HS-5 (cell line): ENCODE measurements at regions not wholly inside any gene's neighbourhood (a gene's known extent, or its start where the extent isn't known, plus 50 kb on each side); places are given as distances from the start of the nearest gene placed in this dataset.

Experiments used
- DNase-seq: peaks from one replicate; pipeline ENCODE4 v3.0.0-alpha.2; 2012; ENCODE audit warnings: low read depth

DNA sequence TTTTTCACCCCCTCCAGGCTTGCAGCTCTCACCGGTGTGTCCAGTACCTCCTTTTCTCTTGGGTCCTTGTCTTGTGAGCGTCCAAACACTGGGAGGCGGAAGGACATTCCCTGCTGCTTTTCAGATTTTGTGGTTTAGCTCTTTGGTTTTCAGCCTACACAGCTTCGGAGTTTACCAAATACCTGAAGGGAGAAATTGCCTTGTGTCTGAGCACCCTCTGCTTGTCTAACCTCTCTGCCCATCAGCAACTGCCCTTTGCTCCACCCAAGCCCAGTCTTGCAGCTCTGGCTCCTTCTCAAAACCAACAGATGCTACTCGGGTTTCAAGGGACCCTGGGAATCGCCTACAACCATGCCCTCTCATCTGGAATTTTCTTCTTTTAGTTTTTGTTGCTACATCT lies 519.1 kb upstream of the IGFBP3 start:
- DNase-seq = no peak

DNA sequence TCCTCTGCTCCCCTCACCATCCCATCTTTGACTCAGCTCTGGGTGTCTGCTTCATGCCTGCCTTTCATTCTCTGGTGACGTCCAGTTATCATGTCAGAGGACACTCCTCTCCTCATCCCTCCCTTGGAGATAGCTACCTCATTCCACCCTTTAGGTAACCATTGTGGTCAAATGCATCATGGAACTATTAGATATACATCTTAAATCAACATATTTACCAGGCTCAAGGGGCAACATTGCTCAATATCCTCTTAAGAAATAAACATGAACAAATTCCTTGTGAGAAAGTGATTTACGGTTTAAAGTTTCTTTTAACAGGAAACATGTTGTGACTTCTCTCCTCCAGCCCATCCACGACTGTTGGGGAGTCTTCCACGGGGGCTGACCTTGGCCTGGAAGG lies 511.6 kb upstream of the IGFBP3 start:
- DNase-seq = peak; percentile 39

DNA sequence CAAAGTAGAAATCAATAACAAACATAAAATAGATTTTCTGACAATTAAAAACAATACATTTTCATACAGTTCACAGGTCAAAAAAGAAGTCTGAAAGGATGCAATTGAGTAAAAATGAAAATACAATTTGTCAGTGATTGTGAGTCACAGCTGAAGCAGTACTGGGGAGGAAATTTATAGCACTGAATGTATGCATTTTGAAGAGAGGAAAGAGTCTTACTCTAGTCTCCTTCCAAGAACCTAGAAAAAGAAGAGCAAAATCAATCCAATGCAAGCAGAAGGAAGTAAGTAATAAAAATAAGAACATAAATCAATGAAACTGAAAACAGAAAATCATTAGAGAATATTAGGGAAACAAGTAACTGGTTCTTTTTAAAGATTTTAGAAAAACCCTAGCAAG lies 507.2 kb upstream of the IGFBP3 start:
- DNase-seq = no peak

DNA sequence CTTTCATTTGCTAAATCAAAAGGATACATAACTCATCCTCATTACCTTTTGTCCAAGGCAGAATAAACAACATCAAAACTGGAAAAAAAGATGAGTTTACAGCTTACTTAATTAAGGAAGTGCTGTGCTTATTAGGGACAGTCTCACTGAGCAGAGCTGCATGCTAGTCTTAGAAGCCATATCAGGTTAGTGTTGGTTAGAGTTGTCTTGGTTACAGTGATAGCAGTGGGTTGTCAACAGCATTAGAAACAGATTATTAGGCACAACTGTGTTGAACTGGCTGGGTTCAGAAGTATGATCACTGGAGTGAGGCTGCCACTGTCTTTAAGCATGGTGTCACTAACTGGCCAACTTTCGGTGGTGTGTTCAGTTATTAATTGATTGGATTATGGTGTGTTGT lies 503.9 kb upstream of the IGFBP3 start:
- DNase-seq = no peak

DNA sequence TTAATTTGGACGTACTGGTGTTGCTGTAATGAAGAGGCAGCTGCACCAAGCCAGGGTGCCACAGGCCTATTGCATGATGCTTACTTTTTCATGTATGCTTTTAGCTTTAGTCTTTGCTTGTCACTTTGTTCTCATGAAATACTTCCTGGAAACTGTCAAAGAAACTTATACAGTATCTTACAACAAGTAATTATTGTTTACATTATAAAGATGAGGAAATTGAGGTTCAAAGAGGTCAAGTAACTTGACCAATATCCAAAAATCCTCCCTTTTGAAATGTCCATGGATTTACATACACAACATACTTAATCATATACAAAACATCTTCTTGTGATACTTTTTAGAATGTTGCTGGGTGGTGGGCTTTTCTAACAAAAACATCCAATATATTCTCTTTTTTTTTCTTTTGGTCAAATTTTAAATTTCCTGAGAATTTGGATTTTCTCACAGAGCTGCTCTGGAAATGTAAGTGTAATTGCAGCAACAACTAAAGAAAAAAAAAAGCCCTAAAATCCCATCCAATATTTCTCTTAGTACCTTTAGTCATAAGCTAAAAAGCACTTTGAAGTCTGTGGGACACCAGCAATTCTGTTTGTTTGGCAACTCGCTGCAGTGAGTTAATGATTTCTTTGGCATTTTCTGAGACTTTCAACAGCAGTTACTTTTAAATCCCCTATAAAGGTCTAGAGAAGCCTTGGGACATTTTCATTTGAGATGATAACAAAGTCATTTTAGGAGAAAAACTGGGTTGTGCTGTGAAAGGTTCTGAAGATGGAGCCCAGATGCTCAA lies 500.6 kb upstream of the IGFBP3 start:
- no peak for DNase-seq

DNA sequence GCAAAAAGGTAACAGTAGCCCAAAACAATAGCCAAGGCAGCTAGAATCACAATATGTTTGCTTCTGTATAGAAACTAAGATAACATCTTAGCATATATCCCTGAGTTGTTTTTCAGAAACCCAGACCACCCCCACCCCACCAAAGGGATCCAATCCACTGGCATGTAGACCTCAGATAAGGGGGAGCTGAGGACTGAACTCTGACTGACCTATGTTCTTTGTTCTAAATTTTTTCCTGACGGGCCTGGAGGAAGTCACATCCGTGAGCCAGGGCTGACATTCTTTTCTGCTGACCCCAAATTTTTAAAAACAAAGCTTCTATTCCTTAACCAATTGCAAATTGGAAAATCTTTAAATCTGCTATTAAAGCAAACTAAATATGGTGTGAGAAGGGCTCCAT lies 493.9 kb upstream of the IGFBP3 start:
- no peak for DNase-seq

DNA sequence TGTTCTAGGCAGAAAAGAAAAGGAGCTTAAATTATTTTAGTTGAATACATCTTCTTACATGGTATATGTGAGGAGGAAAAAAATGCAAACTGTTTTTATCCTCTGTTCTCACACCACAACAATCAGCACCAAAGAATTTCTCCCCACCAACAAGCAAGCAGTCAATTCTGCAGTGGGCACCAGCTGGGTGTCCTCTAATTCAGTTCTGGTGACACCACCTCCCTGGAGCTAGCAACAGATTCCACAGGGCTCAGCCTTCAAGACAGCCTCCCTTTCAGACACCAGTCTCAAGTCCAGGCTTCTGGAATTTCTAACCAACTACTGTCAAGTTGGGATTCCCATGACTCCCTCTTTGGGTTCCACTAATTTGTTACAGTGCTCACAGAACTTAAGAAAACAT lies 490.2 kb upstream of the IGFBP3 start:
- no peak for DNase-seq

DNA sequence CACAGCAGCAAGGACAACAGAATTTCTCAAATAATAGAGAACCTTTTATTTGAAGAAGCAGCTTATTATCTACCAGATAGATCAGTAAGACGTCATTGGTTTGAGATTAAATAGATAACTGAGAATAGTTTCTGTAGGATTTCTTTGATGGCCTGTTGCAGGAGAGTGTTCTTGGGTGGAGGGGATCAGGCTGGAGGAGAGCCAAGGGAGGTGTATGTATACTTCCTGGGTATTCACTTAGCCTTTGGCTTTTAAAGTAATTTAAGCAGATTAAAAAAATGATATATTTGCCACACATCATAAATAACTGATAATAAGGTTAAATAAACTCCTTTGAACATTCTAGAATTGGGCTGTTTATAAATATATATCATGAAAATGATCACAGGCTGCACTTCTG lies 486.1 kb upstream of the IGFBP3 start:
- DNase-seq = no peak

DNA sequence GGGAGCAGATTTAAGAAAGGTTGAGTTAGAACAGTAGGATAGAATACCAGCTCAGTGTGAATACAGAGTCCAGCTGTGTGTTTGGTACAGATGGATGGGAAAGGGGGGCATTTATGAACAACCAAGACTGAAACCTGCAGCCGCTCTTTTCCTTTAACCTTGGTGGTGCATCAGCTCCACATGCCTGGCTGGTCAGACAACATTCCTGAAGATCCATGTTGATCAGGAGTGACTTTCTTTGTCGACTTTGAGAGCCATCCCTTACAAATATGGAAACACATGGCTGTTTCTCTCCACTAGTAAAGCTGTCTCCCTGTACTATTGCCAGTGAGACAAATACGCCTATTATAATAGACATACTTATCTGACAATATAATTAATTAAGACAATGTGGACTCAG lies 476.5 kb upstream of the IGFBP3 start:
- DNase-seq = no peak

DNA sequence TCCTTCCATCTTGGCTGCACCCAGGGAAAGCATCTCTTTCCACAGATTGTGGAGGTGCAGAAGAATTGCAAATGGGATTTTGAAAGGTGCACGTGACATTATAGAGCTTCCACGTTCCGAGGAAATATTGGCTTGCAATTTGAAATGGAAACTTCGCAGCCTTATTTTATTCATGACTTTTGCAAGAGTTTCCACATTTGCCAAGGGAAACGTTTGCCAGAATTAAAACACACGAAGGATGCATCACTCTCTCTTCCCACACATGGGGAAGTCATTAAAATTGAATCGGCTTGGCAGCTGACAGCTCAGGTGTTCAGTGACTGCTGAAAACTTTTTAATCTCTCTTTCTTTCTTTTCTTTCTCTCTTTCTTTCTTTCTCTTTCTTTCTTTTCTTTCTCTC lies 475.4 kb upstream of the IGFBP3 start:
- no peak for DNase-seq

DNA sequence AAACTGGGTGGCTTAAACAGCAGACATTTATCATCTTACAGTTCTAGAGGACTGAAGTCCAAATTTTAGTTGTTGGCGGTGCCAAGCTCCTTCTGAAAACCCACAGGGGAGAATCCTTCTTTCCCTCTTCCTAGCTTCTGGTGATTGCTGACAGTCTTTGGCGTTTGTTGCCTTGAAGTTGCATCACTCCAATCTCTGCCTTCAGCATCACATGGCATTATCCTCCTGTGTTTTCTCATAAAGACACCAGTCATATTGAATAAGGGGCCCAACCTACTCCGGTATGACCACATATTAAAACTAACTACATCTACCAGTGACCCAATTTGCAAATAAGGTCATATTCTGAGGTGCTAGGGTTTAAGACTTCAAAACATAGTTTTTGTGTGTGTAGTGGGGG lies 472.1 kb upstream of the IGFBP3 start:
- no peak for DNase-seq

DNA sequence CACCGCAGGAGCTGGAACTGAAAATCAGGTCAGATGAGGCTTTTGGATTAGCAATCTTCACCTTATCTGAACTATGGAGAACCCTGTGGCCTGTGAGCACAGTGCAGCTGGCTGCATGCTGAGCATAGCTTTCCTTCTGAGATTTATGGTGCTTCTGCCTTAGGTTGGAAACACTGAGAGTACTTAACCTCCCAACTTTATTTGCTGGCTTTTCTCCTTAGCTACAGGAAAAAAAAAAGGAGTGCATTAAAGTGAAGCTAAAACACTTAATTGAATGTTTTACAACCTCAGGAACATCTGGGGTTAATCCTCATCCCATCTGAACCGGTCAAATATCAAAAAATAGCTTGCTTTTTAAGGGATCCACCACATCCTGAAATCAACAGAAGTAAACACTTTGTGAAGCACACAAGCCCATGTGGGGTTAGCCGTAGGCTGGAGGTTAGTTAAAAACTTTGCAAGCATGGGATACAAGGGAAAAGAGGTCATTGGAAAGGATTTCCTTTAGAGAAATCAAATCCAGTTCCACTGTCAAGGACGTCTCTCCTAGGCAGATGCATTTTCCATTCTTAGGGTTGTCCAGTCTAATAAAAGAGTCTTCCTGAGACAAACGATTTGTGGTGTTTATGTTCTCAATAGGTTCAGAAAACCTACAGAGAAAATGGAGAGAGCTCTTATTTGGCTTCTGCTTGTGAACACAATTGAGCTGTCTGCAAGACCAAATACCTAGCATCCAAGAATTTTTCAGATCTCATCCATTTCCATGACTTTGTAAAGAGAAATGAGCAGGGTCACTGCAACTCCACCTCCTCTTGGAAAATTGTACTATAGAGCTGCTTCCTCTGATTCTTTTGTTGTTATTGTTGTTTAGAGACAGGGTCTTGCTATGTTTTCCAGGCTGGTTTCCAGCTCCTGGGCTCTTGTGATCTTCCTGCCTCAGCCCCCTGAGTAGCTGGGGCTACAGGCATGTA lies 470.4 kb upstream of the IGFBP3 start:
- DNase-seq = no peak

DNA sequence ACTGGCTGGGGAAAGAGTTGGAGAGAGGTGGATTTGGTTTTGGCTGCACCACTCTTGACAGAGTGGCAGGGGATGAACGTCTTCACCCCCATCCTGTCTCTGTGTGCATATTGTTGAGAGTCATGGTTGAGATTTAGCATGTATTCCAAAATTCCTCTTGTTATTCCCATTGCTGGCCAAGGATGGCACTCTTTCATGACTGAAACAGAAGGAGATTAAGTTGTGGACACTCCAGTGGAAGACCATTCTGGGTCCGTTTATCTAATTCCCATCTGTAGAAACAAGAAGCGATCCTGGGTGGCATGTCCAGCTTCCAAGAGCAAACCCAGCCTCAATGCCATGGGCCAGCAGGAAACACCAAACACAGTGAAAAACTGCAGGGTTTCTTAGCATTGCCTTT lies 469.0 kb upstream of the IGFBP3 start:
- no peak for DNase-seq

DNA sequence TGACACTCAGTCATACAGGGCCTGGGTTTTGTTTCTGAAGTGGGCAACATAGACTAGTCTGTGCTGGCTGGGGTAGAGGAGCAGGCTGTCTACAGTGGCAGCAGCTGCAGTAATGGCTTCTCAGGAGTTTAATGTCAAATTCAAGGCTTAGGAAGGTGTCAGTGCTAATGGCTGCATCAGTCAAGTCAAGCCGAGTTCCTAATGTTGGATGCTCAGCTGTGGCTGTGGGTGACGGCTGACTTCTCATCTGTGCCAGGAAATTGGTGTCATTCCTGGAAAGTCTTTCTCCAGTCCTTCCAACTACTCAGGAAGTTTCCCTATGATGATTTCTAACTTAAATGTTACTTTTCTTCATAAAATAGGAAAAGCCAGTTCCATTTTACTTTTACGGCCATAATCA lies 468.1 kb upstream of the IGFBP3 start:
- DNase-seq = no peak

DNA sequence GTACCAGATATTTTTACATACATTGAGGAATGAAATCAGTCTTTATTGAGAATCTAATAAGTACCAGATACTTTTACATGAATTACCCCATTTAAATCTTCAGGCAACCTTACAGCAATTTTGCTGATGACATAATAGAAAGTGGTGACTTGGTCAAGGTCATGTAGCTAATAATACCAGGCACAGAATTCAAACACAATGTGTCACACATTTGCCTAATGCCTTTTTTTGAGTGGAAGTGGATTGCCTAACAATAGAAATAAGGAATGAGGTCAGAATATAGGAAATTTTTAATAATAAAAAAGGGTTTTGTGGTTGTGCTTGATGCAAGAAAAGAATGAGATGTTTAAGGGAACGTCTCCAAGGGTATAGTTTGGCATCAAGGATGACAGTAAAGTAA lies 466.6 kb upstream of the IGFBP3 start:
- DNase-seq = peak; percentile 76

DNA sequence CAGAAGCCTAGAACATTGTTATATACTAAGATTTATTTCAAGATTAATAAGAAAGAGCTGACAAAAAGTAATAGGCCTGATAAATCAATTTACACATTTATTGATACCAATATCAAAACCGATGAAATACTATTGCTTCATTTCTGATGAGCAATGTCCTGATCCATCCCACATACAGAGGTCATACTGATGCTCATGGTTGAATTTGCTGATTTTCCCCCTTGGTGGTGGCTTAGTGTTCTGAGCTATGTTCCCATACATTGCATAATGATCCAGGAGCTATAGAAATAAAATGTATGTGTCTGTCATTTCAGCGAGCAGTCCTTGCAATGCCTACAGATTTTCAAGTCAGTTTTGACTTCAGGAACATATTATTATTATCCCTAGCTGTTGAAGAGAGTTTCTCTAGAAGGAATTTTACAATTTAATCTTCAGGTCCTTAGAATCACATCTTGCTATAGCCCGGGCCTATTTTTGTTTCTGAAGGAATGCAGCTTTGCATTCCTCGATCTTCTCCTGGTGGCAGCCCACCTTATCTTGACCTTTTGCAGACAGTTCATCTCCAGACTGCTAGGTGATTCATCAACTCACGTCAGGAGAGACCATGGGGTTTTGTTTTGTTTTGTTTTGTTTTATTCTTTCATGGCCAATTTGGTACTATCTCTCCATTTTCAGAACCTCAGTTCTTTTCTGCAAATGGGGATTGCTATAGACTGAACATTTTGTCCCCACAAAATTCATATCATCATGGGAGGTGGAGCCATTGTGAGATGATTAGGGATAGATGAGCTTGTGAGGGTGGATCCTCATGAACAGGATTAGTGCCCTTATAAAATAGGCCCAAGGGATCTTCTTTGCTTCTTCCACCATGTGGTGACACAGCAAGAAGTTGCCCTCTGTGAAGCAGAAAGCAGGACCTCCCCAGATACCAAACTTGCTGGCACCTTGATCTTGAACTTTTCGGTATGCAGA lies 465.6 kb upstream of the IGFBP3 start:
- no peak for DNase-seq

DNA sequence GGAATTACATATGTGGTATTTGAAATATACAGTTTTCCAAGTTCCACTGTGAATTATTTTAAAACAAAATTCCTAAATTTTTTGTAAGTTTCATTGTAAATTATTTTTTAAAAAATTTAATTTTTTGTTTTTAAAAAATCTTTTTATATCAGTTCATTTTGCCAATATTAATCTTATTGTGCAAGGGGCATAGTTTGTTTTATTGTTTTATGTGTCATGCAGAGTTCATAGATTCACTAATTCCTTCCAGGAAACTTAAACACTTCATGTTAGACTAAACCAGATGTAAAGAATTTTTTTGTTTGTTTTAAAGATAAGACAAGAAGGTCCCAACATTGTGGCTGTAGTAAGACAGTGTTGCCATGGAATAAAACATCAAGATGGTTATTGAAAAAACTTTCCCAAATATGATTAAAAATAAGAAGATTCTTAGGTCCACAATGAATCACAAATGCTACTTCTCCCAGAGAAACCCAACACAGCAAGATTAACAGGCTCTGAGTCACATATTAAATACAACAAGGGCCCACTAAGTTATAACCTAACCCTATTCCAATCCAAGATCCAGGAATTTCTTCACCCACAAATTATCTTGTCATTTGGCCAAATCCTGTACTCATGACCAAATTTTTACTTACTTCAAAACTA lies 464.7 kb upstream of the IGFBP3 start:
- DNase-seq = peak; percentile 99

DNA sequence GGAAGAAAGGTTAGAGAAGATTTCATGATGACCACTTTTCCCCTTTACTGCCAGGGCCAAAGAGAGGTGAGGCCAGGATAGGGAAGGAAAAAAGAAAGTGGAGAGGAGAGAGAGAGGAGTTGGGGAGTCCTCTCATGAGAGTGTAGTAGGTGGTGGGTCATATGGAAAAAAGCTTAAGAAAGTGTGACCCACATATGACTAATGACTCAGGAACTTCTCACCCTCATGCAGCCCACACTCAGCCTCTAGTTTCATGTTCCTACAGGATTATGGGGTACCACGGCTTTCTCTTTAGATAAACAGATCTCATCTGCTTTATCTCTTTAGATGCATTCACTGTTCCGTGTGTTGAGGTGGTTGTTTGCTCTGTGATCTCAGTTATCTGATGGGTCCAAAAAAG lies 462.5 kb upstream of the IGFBP3 start:
- DNase-seq = peak; percentile 57

DNA sequence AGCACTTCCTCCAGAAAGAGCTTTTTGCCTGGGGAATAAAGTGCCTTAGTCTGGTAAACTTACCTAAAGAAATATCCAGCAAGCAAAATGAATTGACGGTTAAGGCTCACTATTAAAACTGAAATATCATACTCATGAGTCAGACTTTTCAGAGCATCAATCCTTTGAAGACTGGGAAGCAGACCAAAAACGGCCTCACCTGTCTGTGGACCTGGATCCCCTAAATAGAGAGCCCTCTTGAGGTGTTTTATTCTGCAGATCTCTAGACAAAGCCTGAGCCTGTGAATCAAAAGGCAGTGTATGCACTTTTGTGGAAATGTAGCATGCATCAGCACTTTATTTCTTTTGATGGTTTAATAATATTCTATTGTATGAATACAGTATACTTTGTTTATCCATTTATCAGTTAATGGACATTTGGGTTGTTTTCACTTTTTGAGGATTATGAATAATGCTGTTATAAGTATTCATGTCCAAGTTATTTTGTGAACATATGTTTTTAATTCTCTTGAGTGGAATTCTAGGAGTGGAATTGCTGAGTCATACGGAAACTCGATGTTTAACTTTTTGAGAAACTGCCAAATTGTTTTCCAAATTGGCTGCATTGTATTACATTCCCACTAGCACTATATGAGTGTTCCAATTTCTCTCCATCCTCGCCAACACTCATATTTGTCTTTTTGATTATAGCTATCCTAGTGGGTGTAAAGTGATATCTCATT lies 449.0 kb upstream of the IGFBP3 start:
- DNase-seq = peak; percentile 98

DNA sequence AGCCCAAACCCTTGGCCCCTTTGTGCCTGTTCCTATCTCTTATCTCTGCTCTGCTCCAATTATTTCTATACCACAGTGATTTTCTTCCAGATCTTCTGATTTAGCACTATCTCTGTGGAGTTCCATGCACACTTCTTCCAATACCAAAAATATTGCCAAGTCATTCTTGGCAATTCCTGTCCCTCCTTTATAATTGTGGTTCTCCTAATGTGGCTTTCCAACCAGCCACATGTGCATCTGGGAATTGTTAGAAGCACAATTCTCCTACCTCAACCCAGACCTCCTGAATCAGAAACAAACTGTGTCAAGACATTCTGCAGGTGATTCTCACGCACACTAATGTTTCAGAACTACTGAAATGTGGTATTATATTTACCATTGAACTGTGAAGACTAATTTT lies 447.8 kb upstream of the IGFBP3 start:
- no peak for DNase-seq

DNA sequence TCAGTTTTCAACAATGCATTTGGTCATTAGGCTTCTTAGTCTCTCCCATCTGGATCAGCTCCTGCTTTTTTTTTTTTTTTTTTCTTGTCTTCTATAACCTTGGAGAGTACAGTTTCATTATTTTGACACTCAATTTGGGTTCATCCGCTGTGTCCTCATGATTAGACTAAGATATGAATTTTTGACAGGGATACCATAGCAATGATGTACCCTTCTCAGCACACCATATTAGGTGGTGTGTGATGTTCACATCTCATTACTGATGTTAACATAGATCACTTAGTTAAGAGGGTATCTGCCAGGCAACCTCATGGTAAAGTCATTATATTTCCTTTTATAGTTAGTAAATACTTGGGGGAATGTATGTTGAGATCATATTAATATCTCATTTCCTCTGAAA lies 445.5 kb upstream of the IGFBP3 start:
- DNase-seq = no peak
